ENCODE measurements at regions not wholly inside any gene's neighbourhood (a gene's known extent, or its start where the extent isn't known, plus 50 kb on each side); places are given as distances from the start of the nearest gene placed in this dataset.

DNA sequence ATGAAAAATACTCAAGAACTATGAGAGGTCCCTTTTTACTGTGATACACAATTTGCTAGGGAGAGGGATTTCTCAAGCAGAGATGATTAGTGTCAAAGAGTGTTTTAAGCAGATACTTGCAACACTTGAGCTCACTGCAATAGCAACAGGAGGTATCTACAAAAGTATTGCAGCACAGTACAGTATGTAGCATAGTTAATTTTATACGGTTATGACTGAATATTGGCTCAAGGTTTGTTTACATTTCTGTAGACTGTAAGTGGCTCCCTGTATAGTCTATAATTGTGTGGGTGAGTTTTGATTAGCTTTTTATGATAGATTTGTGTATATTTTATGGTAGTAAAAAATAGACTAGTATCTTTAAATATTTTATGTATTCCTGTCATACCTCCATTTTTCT is 1177.2 kb downstream of the TECRL start:
- H3K4me3 ChIP-seq (ENCODE audit: low read depth, low read length): no peak overlapping the region
- DNase-seq (ENCODE audit: low read depth): no peak
- TF ChIP-seq, protein P1, sequence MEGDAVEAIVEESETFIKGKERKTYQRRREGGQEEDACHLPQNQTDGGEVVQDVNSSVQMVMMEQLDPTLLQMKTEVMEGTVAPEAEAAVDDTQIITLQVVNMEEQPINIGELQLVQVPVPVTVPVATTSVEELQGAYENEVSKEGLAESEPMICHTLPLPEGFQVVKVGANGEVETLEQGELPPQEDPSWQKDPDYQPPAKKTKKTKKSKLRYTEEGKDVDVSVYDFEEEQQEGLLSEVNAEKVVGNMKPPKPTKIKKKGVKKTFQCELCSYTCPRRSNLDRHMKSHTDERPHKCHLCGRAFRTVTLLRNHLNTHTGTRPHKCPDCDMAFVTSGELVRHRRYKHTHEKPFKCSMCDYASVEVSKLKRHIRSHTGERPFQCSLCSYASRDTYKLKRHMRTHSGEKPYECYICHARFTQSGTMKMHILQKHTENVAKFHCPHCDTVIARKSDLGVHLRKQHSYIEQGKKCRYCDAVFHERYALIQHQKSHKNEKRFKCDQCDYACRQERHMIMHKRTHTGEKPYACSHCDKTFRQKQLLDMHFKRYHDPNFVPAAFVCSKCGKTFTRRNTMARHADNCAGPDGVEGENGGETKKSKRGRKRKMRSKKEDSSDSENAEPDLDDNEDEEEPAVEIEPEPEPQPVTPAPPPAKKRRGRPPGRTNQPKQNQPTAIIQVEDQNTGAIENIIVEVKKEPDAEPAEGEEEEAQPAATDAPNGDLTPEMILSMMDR (IDR thresholded peaks at IDR 0.05; ENCODE audit: insufficient read depth, low read depth, low read length): no peak

DNA sequence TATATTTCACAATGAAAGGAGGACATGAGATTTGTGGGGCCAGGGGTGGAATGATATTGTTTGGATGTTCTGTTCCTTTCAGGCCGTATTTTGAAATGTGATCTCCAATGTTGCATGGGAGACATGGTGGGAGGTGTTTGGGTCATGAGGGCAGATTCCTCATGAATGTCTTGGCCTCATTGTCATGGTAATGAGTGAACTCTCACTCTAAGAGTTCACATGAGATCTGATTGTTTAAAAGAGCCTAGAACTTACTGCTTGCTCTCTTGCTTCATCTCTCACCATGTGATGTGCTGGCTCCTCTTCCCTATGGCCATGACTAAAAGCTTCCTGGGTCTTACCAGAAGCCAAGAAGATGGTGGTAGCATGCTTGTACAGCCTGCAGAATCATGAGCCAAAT is 1183.0 kb downstream of the TECRL start:
- no peak overlapping the region for H3K4me3 ChIP-seq (ENCODE audit: low read depth, low read length)
- TF ChIP-seq, protein P1 (IDR thresholded peaks at IDR 0.05; ENCODE audit: insufficient read depth, low read depth, low read length): no peak
- DNase-seq (ENCODE audit: low read depth): no peak

DNA sequence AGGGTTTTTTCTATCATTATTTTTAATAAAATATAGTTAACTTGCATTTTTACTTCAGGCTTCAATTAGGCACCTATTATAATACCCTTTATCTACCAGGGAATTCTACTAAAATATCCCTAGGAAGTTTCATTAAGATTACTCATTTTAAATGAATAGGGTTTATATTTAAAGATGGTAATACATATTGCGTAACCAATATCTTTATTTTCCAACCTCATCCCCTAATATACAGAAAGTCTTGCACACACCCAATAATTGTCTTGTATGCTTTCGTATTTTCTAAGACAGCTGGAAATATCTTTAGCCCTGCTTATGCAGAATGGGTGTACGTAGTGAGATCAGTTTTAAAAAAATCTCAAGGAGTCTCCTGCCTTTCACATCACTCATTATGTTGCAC is 1186.8 kb downstream of the TECRL start:
- no peak overlapping the region for H3K4me3 ChIP-seq (ENCODE audit: low read depth, low read length)
- DNase-seq (ENCODE audit: low read depth): no peak
- TF ChIP-seq, protein P1 (IDR thresholded peaks at IDR 0.05; ENCODE audit: insufficient read depth, low read depth, low read length): no peak

DNA sequence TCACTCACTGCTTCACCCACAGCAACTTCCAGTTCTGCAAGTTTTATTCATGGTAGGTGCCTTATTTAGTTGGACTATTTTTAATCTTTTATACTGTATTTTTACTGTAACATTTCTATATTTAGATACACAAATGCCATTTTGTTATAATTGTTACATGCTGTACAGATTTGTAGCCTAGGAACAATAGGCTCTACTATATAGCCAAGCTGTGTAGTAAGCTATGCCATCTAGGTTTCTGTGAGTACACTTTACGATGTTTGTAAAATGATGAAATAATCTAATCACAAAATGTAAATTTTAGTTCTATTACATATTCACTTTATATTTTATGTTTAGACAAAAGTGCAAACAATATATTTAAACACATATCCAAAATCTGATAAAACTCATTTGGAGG is 1187.8 kb downstream of the TECRL start:
- DNase-seq (ENCODE audit: low read depth): no peak
- no peak overlapping the region for H3K4me3 ChIP-seq (ENCODE audit: low read depth, low read length)
- TF ChIP-seq, protein P1 (IDR thresholded peaks at IDR 0.05; ENCODE audit: insufficient read depth, low read depth, low read length): no peak

DNA sequence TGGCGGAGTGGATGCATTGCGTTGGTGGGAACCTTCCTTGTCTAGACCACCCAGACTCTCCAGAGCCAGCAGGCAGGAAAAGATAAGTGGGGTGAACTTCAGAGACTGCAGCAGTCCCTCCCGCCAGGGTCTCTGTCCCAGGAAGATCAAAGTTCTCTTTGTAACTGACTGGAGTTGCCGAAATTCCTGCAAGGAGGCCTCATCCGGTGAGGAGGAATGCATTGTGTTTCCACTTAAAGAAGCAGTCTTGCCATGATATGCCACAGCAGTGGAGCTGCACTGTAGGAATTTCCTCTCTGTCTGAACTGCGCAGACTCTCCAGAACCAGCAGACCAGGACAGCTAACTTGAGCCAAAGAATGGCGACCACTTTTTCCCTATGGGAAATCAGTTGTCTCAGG is 1190.4 kb downstream of the TECRL start:
- TF ChIP-seq, protein P1 (IDR thresholded peaks at IDR 0.05; ENCODE audit: insufficient read depth, low read depth, low read length): no peak
- H3K4me3 ChIP-seq (ENCODE audit: low read depth, low read length): no peak overlapping the region
- DNase-seq (ENCODE audit: low read depth): no peak

DNA sequence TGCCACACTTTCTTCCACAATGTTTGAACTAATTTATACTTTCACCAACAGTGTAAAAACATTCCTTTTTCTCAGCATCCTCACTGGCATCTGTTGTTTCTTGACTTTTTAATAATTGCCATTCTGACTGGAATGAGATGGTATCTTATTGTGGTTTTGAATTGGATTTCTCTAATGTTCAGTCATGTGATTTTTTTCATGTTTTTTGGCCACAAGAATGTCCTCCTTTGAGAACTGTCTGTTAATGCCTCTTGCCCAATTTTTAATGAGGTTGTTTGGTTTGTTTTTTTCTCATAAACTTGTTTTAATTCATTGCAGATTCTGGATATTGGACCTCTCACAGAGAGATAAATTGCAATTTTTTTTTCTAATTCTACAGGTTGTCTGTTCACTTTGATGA is 1195.2 kb downstream of the TECRL start:
- no peak for DNase-seq (ENCODE audit: low read depth)
- TF ChIP-seq, protein P1 (IDR thresholded peaks at IDR 0.05; ENCODE audit: insufficient read depth, low read depth, low read length): no peak
- no peak overlapping the region for H3K4me3 ChIP-seq (ENCODE audit: low read depth, low read length)

DNA sequence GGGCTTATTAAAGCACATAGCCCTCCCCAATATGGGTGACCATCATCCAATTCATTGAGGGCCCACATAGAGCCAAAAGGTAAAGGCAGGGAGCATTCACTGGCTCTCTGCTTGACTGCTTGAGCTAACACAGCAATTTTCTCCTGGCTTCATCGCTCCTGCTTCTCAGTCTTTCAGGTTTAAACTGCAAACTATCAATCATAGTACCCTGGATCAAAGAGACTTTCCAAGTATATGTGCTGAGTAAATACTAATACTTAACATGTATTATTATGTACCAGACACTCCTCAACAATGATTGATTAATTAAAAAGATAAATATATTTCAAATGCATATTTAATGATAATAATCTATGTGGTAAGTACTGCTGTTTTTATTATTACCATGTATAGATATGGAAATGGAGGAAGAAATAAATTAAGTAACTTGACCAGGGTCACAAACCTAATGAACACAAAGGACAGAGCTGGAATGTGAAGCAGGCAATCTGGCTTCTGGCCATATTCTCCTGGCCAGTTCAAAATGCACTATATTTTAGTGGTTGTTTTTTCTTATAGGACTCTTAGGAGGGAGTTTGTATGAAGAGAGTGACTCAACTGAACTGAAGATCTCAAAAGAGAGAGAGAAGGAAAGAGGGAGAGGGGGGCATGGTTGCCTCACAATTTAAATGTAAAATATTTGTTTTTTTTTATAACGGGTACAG is 1197.3 kb downstream of the TECRL start:
- TF ChIP-seq, protein P1 (IDR thresholded peaks at IDR 0.05; ENCODE audit: insufficient read depth, low read depth, low read length): no peak
- no peak overlapping the region for H3K4me3 ChIP-seq (ENCODE audit: low read depth, low read length)
- DNase-seq (ENCODE audit: low read depth): no peak
